ENCODE measurements at regions not wholly inside any gene's neighbourhood (a gene's known extent, or its start where the extent isn't known, plus 50 kb on each side); places are given as distances from the start of the nearest gene placed in this dataset.

- TF ChIP-seq GATA3 (IDR thresholded peaks at IDR 0.05; ENCODE audit: low read depth, low read length) (no peak), GATA2 (IDR thresholded peaks at IDR 0.05; ENCODE audit: low read depth, low read length) (no peak)
Observed at GRCh38 chr15:70566047-70566835, 197.1 kb downstream of the UACA start.

GRCh38 chr15:70563561-70564095 is 199.7 kb downstream of the UACA start:
- TF ChIP-seq GATA3 (IDR thresholded peaks at IDR 0.05; ENCODE audit: low read depth, low read length) = no peak
- TF ChIP-seq GATA2 (IDR thresholded peaks at IDR 0.05; ENCODE audit: low read depth, low read length) = no peak

- no peak for TF ChIP-seq GATA2 (IDR thresholded peaks at IDR 0.05; ENCODE audit: low read depth, low read length)
- TF ChIP-seq GATA3 (IDR thresholded peaks at IDR 0.05; ENCODE audit: low read depth, low read length) = no peak
Observed at GRCh38 chr15:70562906-70563305, 200.5 kb downstream of the UACA start.

- TF ChIP-seq GATA2 (IDR thresholded peaks at IDR 0.05; ENCODE audit: low read depth, low read length) (no peak), GATA3 (IDR thresholded peaks at IDR 0.05; ENCODE audit: low read depth, low read length) (no peak)
Observed at GRCh38 chr15:70561885-70562284, 201.5 kb downstream of the UACA start.

GRCh38 chr15:70560617-70561328 is 202.6 kb downstream of the UACA start:
- no peak for TF ChIP-seq GATA3 (IDR thresholded peaks at IDR 0.05; ENCODE audit: low read depth, low read length)
- TF ChIP-seq GATA2 (IDR thresholded peaks at IDR 0.05; ENCODE audit: low read depth, low read length) = no peak

- TF ChIP-seq GATA3 (IDR thresholded peaks at IDR 0.05; ENCODE audit: low read depth, low read length) (no peak), GATA2 (IDR thresholded peaks at IDR 0.05; ENCODE audit: low read depth, low read length) (no peak)
Observed at GRCh38 chr15:70559265-70560239, 203.8 kb downstream of the UACA start.

- TF ChIP-seq GATA3 (IDR thresholded peaks at IDR 0.05; ENCODE audit: low read depth, low read length) (no peak), GATA2 (IDR thresholded peaks at IDR 0.05; ENCODE audit: low read depth, low read length) (no peak)
Observed at GRCh38 chr15:70558406-70559264, 204.7 kb downstream of the UACA start.

GRCh38 chr15:70557521-70558258 is 205.7 kb downstream of the UACA start:
- TF ChIP-seq GATA2 (IDR thresholded peaks at IDR 0.05; ENCODE audit: low read depth, low read length) (no peak), GATA3 (IDR thresholded peaks at IDR 0.05; ENCODE audit: low read depth, low read length) (no peak)

- TF ChIP-seq GATA3 (IDR thresholded peaks at IDR 0.05; ENCODE audit: low read depth, low read length) (no peak), GATA2 (IDR thresholded peaks at IDR 0.05; ENCODE audit: low read depth, low read length) (no peak)
Observed at GRCh38 chr15:70556779-70557178, 206.6 kb downstream of the UACA start.

- no peak for TF ChIP-seq GATA3 (IDR thresholded peaks at IDR 0.05; ENCODE audit: low read depth, low read length)
- TF ChIP-seq GATA2 (IDR thresholded peaks at IDR 0.05; ENCODE audit: low read depth, low read length) = no peak
Observed at GRCh38 chr15:70556151-70556741, 207.1 kb downstream of the UACA start.

GRCh38 chr15:70555713-70556112 is 207.6 kb downstream of the UACA start:
- no peak for TF ChIP-seq GATA3 (IDR thresholded peaks at IDR 0.05; ENCODE audit: low read depth, low read length)
- TF ChIP-seq GATA2 (IDR thresholded peaks at IDR 0.05; ENCODE audit: low read depth, low read length) = no peak
